HepG2 (cell line): ENCODE measurements at regions not wholly inside any gene's neighbourhood (a gene's known extent, or its start where the extent isn't known, plus 50 kb on each side); places are given as distances from the start of the nearest gene placed in this dataset.

Experiments used
- ATAC-seq: fragments of 200-7000 bp; cut with Tn5 transposase; 3 replicates; pipeline ENCODE4 v1.9.1; 2020; ENCODE audit warnings: mild to moderate bottlenecking, moderate library complexity
- BruUV-seq: library from RNA; stranded (reverse); fragments of 400-500 nt; replicated peaks from 2 replicates; lab custom pipeline; 2021; lab: Mats Ljungman, UMichigan
- CTCF ChIA-PET: fragments of 300-600 bp; formaldehyde crosslinking; extraction: SDS; loops from one replicate; lab custom pipeline; 2021; ENCODE audit warnings: low total read pairs, inconsistent platforms, low intra/inter-chr PET ratio; lab: Yijun Ruan, JAX
- POLR2A ChIA-PET: fragments of 350-600 bp; sonication (Branson Sonifier 250); formaldehyde crosslinking; loops from one replicate; lab custom pipeline; 2020; ENCODE audit warnings: antibody characterized with exemption, inconsistent platforms; lab: Yijun Ruan, JAX
- DNase-seq: peaks from one replicate; pipeline ENCODE4 v3.0.0-alpha.2; 2015; ENCODE audit warnings: low spot score
- FAIRE-seq: peaks from 3 replicates; lab custom pipeline; 2011; peaks lifted over from hg19 to GRCh38; lab: Jason Lieb, UNC
- H2AFZ ChIP-seq: one replicate; pipeline ENCODE4 v1.6.1; 2011; ENCODE audit warnings: low read length, inconsistent platforms
- H3K27ac ChIP-seq: fragments of 300-600 bp; 3 replicates; pipeline ENCODE4 v1.8.0; 2011; ENCODE audit warnings: mixed run types, mild to moderate bottlenecking, mixed read lengths, low read length, inconsistent platforms; ENCODE audit not compliant: insufficient read depth; ENCODE audit errors: extremely low read length
- H3K27me3 ChIP-seq, 2 experiments: fragments of 200-600 bp in 1 of 2; 2 replicates in 1 of 2; 3 replicates in 1 of 2; pipeline versions ENCODE4 v1.6.0 to v1.8.0; 2011; ENCODE audit warnings: low read length in 2 of 2, mild to moderate bottlenecking in 2 of 2, moderate library complexity in 2 of 2, inconsistent platforms in 1 of 2; ENCODE audit not compliant: insufficient read depth in 2 of 2, control insufficient read depth in 1 of 2
- H3K36me3 ChIP-seq, 2 experiments: fragments of 200-600 bp in 1 of 2; replicated peaks in 1 of 2; 2 replicates in 1 of 2; 3 replicates in 1 of 2; pipeline versions ENCODE4 v1.5.1 to v1.8.0; 2011; ENCODE audit warnings: low read length in 2 of 2, inconsistent platforms in 1 of 2; ENCODE audit not compliant: insufficient read depth in 2 of 2, control insufficient read depth in 1 of 2
- H3K4me1 ChIP-seq: 2 replicates; pipeline ENCODE4 v1.5.1; 2012; ENCODE audit warnings: low read length, inconsistent platforms; ENCODE audit not compliant: insufficient read depth
- H3K4me2 ChIP-seq: 2 replicates; pipeline ENCODE4 v1.6.0; 2011; ENCODE audit warnings: low read depth, low read length, inconsistent platforms
- H3K4me3 ChIP-seq, 3 experiments: fragments of 200-600 bp in 1 of 3; sonication (generic), shearing (Covaris generic) in 1 of 3; replicated peaks in 1 of 3; 2 replicates each; pipeline ENCODE4 v1.5.1; 2011 to 2016; ENCODE audit warnings: low read length in 3 of 3, inconsistent platforms in 2 of 3, low read depth in 2 of 3, mild to moderate bottlenecking in 2 of 3, control low read depth in 1 of 3, mixed read lengths in 1 of 3; ENCODE audit not compliant: insufficient read depth in 1 of 3
- H3K79me2 ChIP-seq: one replicate; pipeline ENCODE4 v1.6.1; 2011; ENCODE audit warnings: low read length, inconsistent platforms; ENCODE audit not compliant: insufficient read depth
- H3K9ac ChIP-seq: 2 replicates; pipeline ENCODE4 v1.6.0; 2011; ENCODE audit warnings: mild to moderate bottlenecking, low read depth, low read length, inconsistent platforms; ENCODE audit not compliant: insufficient read depth
- H3K9me3 ChIP-seq: 2 replicates; pipeline ENCODE4 v1.5.1; 2012; ENCODE audit warnings: mild to moderate bottlenecking, low read length
- H4K20me1 ChIP-seq: 2 replicates; pipeline ENCODE4 v1.6.0; 2011; ENCODE audit warnings: inconsistent platforms, mild to moderate bottlenecking, low read length, moderate library complexity; ENCODE audit not compliant: insufficient read depth
- CCDC6 ChIP-seq: sonication (generic); formaldehyde crosslinking; IDR thresholded peaks from 2 replicates; pipeline ENCODE4 v1.8.1; 2022; ENCODE audit warnings: mild to moderate bottlenecking, missing genetic modification reagents, moderate library complexity
- CENPT ChIP-seq: sonication (generic); formaldehyde crosslinking; IDR thresholded peaks from 2 replicates; pipeline ENCODE4 v1.8.0; 2022; ENCODE audit warnings: low read depth, mild to moderate bottlenecking, moderate library complexity, missing genetic modification reagents
- PCBP2 ChIP-seq: fragments of 200-400 bp; formaldehyde crosslinking; optimal IDR thresholded peaks from 2 replicates; pipeline ENCODE3; 2018; ENCODE audit warnings: low read length, low read depth; ENCODE audit not compliant: poor library complexity, severe bottlenecking
- ZNF235 ChIP-seq: sonication (generic); formaldehyde crosslinking; IDR thresholded peaks from 2 replicates; pipeline ENCODE4 v1.8.1; 2023; ENCODE audit warnings: mild to moderate bottlenecking, missing genetic modification reagents, borderline replicate concordance
- ZNF431 ChIP-seq: sonication (generic); formaldehyde crosslinking; IDR thresholded peaks from 2 replicates; pipeline ENCODE4 v1.9.0; 2022; ENCODE audit warnings: missing genetic modification reagents, low read depth, mild to moderate bottlenecking, borderline replicate concordance
- ZNF460 ChIP-seq: sonication (generic); formaldehyde crosslinking; IDR thresholded peaks from 2 replicates; pipeline ENCODE4 v1.5.1; 2020; ENCODE audit warnings: missing genetic modification reagents, mild to moderate bottlenecking, borderline replicate concordance
- WGBS: methylation state at CpG from one replicate; pipeline ENCODE4 v1.1.6; 2017; ENCODE audit warnings: low lambda C conversion rate; 5-methylcytosine and 5-hydroxymethylcytosine counted together
- in situ Hi-C: cut with HindIII; loops from 2 replicates; pipeline ENCODE4 v1.10.0; 2017; ENCODE audit warnings: low pct_unique_long_range_greater_than_20kb; ENCODE audit not compliant: extremely low pct_ligation_motif_present
- intact Hi-C: fragments of 100-400 bp; cut with micrococcal nuclease; formaldehyde crosslinking; loops from one replicate; pipeline ENCODE4 v1.10.0; 2022; ENCODE audit not compliant: unreplicated experiment
- TF ChIP-seq, protein P1 (sequence below): IDR thresholded peaks from 2 replicates; pipeline ENCODE4 v1.6.1; 2018; ENCODE audit warnings: missing genetic modification reagents
- TF ChIP-seq, protein P2 (sequence below): IDR thresholded peaks from 2 replicates; pipeline ENCODE4 v1.6.1; 2016
- TF ChIP-seq, protein P3 (sequence below): sonication (generic); formaldehyde crosslinking; IDR thresholded peaks from 2 replicates; pipeline ENCODE4 v1.8.1; 2022; ENCODE audit warnings: mild to moderate bottlenecking, missing genetic modification reagents
- TF ChIP-seq, protein P4 (sequence below): sonication (generic); formaldehyde crosslinking; IDR thresholded peaks from 2 replicates; pipeline ENCODE4 v1.5.0; 2020; ENCODE audit warnings: mild to moderate bottlenecking, missing genetic modification reagents, borderline replicate concordance

DNA sequence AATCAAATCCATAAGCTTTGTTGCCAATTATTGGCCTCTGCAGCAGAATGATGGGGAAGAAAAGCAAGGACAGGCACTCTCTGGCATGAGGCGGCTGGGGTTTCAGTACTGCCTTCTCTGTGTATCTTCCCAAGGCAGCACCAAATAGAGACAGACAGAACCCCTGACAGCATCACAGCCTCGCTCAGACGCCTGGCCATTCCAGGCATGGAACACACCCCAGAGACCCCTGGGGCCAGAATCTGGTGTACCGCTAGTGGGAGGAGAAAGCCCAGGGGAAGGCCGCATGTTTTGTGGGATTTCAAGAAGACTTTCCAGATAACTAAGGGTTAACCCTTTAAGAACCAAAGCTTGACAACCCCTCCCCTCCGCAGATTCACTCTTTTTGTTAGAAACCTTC lies 282.1 kb downstream of the EN1 start:
- TF ChIP-seq ZNF460 (CRISPR knock-in tag) (no peak), CENPT (CRISPR knock-in tag) (no peak), PCBP2 (no peak), ZNF431 (CRISPR knock-in tag) (no peak)
- TF ChIP-seq, all 625 proteins: peak for 0
- POLR2A ChIA-PET, result no interaction called here
- CTCF ChIA-PET, result no interaction called here

DNA sequence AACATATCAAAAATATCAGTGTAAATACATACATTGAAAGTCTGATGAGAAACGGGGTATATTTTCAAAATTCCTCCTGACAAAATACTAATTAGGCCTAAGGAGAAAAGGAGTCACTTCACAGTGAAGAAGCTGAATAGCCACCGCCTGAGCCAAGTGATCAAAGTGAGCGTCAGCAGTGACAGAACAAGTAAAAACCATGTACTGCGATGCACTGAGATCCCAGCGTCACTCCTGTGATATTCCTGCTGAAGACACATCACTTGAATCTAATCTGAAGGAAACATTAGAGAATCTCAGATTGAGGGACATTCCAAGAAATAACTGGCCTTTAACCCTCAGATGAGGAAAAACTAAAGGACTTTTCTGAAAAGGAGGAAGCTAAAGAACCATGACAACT lies 285.3 kb downstream of the EN1 start:
- FAIRE-seq (no peak), ATAC-seq (no peak), DNase-seq (no peak)
- intact Hi-C loops, result no loop called here
- H3K4me3 ChIP-seq, result no peak overlapping the region
- ChIA-PET CTCF (no interaction called here), POLR2A (no interaction called here)
- no peaks in the 10 kb centered on the region for H3K9me3 ChIP-seq
- H3K4me1 ChIP-seq, result no peaks in the 10 kb centered on the region
- no peaks in the 10 kb centered on the region for H3K79me2 ChIP-seq
- H3K4me2 ChIP-seq, result no peak overlapping the region
- H3K27ac ChIP-seq, result no peak overlapping the region
- H3K27me3 ChIP-seq, result no peaks in the 10 kb centered on the region
- no peaks in the 10 kb centered on the region for H3K36me3 ChIP-seq
- BruUV-seq, result no TSS peak
- H2AFZ ChIP-seq, result no peak overlapping the region
- H4K20me1 ChIP-seq, result no peaks in the 10 kb centered on the region
- in situ Hi-C loops, result no loop called here
- WGBS, result 66% methylated on average over 5 of the region's 5 CpGs
- no peak overlapping the region for H3K9ac ChIP-seq
- TF ChIP-seq, protein P1, sequence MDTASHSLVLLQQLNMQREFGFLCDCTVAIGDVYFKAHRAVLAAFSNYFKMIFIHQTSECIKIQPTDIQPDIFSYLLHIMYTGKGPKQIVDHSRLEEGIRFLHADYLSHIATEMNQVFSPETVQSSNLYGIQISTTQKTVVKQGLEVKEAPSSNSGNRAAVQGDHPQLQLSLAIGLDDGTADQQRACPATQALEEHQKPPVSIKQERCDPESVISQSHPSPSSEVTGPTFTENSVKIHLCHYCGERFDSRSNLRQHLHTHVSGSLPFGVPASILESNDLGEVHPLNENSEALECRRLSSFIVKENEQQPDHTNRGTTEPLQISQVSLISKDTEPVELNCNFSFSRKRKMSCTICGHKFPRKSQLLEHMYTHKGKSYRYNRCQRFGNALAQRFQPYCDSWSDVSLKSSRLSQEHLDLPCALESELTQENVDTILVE, result no peak
- TF ChIP-seq CCDC6 (CRISPR knock-in tag), result no peak
- no peak for TF ChIP-seq ZNF235
- TF ChIP-seq, protein P2, sequence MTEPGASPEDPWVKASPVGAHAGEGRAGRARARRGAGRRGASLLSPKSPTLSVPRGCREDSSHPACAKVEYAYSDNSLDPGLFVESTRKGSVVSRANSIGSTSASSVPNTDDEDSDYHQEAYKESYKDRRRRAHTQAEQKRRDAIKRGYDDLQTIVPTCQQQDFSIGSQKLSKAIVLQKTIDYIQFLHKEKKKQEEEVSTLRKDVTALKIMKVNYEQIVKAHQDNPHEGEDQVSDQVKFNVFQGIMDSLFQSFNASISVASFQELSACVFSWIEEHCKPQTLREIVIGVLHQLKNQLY (CRISPR knock-in tag), result no peak
- TF ChIP-seq, protein P3, sequence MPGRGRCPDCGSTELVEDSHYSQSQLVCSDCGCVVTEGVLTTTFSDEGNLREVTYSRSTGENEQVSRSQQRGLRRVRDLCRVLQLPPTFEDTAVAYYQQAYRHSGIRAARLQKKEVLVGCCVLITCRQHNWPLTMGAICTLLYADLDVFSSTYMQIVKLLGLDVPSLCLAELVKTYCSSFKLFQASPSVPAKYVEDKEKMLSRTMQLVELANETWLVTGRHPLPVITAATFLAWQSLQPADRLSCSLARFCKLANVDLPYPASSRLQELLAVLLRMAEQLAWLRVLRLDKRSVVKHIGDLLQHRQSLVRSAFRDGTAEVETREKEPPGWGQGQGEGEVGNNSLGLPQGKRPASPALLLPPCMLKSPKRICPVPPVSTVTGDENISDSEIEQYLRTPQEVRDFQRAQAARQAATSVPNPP (CRISPR knock-in tag), result no peak
- TF ChIP-seq, protein P4, sequence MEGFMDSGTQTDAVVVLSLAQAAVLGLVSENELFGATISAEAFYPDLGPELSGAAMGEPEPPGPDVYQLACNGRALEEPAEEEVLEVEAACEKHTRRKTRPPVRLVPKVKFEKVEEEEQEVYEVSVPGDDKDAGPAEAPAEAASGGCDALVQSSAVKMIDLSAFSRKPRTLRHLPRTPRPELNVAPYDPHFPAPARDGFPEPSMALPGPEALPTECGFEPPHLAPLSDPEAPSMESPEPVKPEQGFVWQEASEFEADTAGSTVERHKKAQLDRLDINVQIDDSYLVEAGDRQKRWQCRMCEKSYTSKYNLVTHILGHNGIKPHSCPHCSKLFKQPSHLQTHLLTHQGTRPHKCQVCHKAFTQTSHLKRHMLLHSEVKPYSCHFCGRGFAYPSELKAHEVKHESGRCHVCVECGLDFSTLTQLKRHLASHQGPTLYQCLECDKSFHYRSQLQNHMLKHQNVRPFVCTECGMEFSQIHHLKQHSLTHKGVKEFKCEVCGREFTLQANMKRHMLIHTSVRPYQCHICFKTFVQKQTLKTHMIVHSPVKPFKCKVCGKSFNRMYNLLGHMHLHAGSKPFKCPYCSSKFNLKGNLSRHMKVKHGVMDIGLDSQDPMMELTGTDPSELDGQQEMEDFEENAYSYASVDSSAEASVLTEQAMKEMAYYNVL (CRISPR knock-in tag), result no peak

More for the DNA sequence above, 282.1 kb downstream of the EN1 start:
- Histone ChIP-seq H3K79me2 (no peaks in the 10 kb centered on the region), H3K9me3 (no peaks in the 10 kb centered on the region), H2AFZ (no peak overlapping the region), H3K4me2 (no peak overlapping the region), H3K4me1 (no peaks in the 10 kb centered on the region), H3K36me3 (no peaks in the 10 kb centered on the region), H3K27ac (no peak overlapping the region), H3K4me3 (no peak overlapping the region), H3K9ac (no peak overlapping the region), H3K27me3 (no peaks in the 10 kb centered on the region), H4K20me1 (no peaks in the 10 kb centered on the region)
- ATAC-seq (no peak), FAIRE-seq (no peak), DNase-seq (no peak)
- no TSS peak for BruUV-seq
- WGBS, result 40% methylated on average over 6 of the region's 6 CpGs
- in situ Hi-C loops, result no loop called here
- intact Hi-C loops, result no loop called here
